NT2/D1 (cell line): ENCODE measurements at regions not wholly inside any gene's neighbourhood (a gene's known extent, or its start where the extent isn't known, plus 50 kb on each side); places are given as distances from the start of the nearest gene placed in this dataset.

Experiments used
- YY1 ChIP-seq: IDR thresholded peaks from 2 replicates; pipeline ENCODE4 v1.6.1; 2011; ENCODE audit not compliant: insufficient read length, insufficient read depth
- ZNF274 ChIP-seq: IDR thresholded peaks from 2 replicates; pipeline ENCODE4 v1.6.1; 2011; ENCODE audit warnings: mild to moderate bottlenecking, low read depth, low read length

DNA sequence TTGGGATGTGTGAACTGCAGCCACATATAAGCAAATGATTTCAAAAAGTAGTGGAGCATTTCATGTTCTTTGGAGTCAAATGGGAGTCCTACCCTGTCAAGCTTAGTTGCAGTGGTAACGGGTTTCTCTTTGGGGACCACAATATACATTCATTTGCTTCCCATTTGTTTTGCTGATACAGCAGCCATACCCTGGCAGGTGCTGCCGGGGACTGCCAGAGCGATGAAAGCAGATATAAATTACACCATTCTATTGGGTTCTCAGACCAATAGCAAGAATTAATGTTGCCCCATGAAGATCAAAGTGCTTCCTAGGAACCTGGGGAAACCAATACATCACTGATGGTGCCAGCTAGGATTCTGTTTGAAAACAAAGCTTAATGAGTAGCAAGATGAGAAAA lies 1621.5 kb upstream of the FLRT2 start:
- TF ChIP-seq YY1 (no peak), ZNF274 (no peak)
